MV-4-11 (cell line): ENCODE measurements at regions not wholly inside any gene's neighbourhood (a gene's known extent, or its start where the extent isn't known, plus 50 kb on each side); places are given as distances from the start of the nearest gene placed in this dataset.
A peak's percentile ranks its signal among the peaks of the same experiment; 100 is the strongest.
"Not testable (repeated sequence)": the region's sequence is repeated elsewhere in the genome, so short reads cannot be mapped to it uniquely, and the experiment has no call there.

Experiments
- DNase-seq: peaks from one replicate; lab custom pipeline; 2025; lab: John Stamatoyannopoulos, UW

GRCh38 chrY:20643055-20643454, 67.5 kb downstream of the EIF1AY start:
- DNase-seq: no peak

GRCh38 chrY:20648265-20648664, 72.7 kb downstream of the EIF1AY start:
- no peak for DNase-seq

- not testable (repeated sequence) for DNase-seq
Measured at GRCh38 chrY:20648891-20649290, 73.3 kb downstream of the EIF1AY start.

GRCh38 chrY:20651481-20651880, 75.9 kb downstream of the EIF1AY start:
- DNase-seq: no peak

GRCh38 chrY:20659450-20659849, 83.9 kb downstream of the EIF1AY start:
- peak; percentile 3 for DNase-seq

GRCh38 chrY:20662204-20662603, 86.6 kb downstream of the EIF1AY start:
- no peak for DNase-seq

- DNase-seq: no peak
Measured at GRCh38 chrY:20664196-20664595, 88.6 kb downstream of the EIF1AY start.

- DNase-seq: not testable (repeated sequence)
Measured at GRCh38 chrY:20665357-20665756, 89.8 kb downstream of the EIF1AY start.

- DNase-seq: no peak
Measured at GRCh38 chrY:20681935-20682334, 74.0 kb upstream of the RPS4Y2 start.

GRCh38 chrY:20683371-20683770, 72.5 kb upstream of the RPS4Y2 start:
- no peak for DNase-seq

GRCh38 chrY:20686674-20687073, 69.2 kb upstream of the RPS4Y2 start:
- DNase-seq: no peak
